Lower lobe of right lung (tissue), 2 donors: ENCODE measurements at regions not wholly inside any gene's neighbourhood (a gene's known extent, or its start where the extent isn't known, plus 50 kb on each side); places are given as distances from the start of the nearest gene placed in this dataset.

ENCODE experiments used
- ATAC-seq, 2 donors: fragments of 200-7000 bp; cut with Tn5 transposase; one replicate each; pipeline ENCODE4 v1.9.1; 2020 to 2022; ENCODE audit warnings: mild to moderate bottlenecking in 2 of 2, moderate library complexity in 2 of 2
- DNase-seq: peaks from one replicate; pipeline ENCODE4 v3.0.0-alpha.2; 2020
- H3K27ac ChIP-seq: fragments of 200-600 bp; one replicate; pipeline ENCODE4 v1.8.0; 2022
- H3K27me3 ChIP-seq: fragments of 200-600 bp; one replicate; pipeline ENCODE4 v1.8.0; 2022; ENCODE audit warnings: low read depth
- H3K36me3 ChIP-seq: fragments of 200-600 bp; one replicate; pipeline ENCODE4 v1.8.0; 2022; ENCODE audit warnings: mild to moderate bottlenecking
- H3K4me1 ChIP-seq: fragments of 200-600 bp; one replicate; pipeline ENCODE4 v1.8.0; 2022
- H3K4me3 ChIP-seq: fragments of 200-600 bp; one replicate; pipeline ENCODE4 v1.8.0; 2022; ENCODE audit warnings: mild to moderate bottlenecking
- H3K9me3 ChIP-seq: fragments of 200-600 bp; one replicate; pipeline ENCODE4 v1.8.0; 2022
- CTCF ChIP-seq: fragments of 200-600 bp; IDR thresholded peaks from one replicate; pipeline ENCODE4 v1.8.0; 2022; ENCODE audit warnings: antibody characterized with exemption, mild to moderate bottlenecking
- intact Hi-C: fragments of 100-400 bp; cut with DNase I; formaldehyde crosslinking; loops from one replicate; pipeline ENCODE4 v1.11.0; 2022
- donor health status: DM: no; HTN: yes; CAD: no; lungs with severe emphysema.

- Histone ChIP-seq H3K27ac (no peak overlapping the region), H3K27me3 (no peaks in the 10 kb centered on the region), H3K4me1 (no peaks in the 10 kb centered on the region), H3K9me3 (no peaks in the 10 kb centered on the region), H3K4me3 (no peak overlapping the region), H3K36me3 (no peaks in the 10 kb centered on the region)
- no peak for TF ChIP-seq CTCF
- ATAC-seq (no peak), DNase-seq (no peak)
- intact Hi-C loops: no loop called here
Measured at GRCh38 chr1:55824251-55824640, 609.1 kb upstream of the USP24 start.

GRCh38 chr1:55823541-55824250, 608.5 kb upstream of the USP24 start:
- Histone ChIP-seq H3K9me3 (no peaks in the 10 kb centered on the region), H3K4me3 (no peak overlapping the region), H3K27ac (no peak overlapping the region), H3K36me3 (no peaks in the 10 kb centered on the region), H3K4me1 (no peaks in the 10 kb centered on the region), H3K27me3 (no peaks in the 10 kb centered on the region)
- intact Hi-C loops: no loop called here
- ATAC-seq (no peak), DNase-seq (no peak)
- no peak for TF ChIP-seq CTCF

DNA sequence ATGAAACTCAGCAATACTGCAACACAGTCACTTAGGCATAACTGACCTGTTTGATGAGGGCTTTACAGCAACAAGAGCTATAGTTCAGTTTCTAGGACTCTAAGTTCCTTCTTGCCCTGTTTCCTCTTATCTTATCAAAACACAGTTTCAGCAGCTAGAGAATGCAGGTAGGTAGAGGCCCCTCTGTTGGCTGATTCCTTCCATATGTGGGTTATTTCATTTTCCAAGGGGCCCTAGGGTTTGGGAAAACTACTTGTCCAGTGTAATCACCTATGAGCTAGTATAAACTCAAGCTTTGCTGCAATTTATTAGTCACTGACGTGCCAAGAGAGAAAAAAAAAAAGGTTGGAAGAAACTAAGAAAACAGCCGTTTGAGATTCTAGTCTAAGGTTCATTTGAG, 607.7 kb upstream of the USP24 start:
- ATAC-seq: no peak
- intact Hi-C loops: no loop called here

GRCh38 chr1:55821234-55821633, 606.1 kb upstream of the USP24 start:
- intact Hi-C loops: no loop called here
- no peak for ATAC-seq
- Histone ChIP-seq H3K4me3 (no peak overlapping the region), H3K27me3 (no peaks in the 10 kb centered on the region), H3K4me1 (peaks cover 6% of the 10 kb centered on the region), H3K9me3 (no peaks in the 10 kb centered on the region), H3K36me3 (no peaks in the 10 kb centered on the region), H3K27ac (no peak overlapping the region)
- no peak for TF ChIP-seq CTCF
- DNase-seq: no peak

More for the DNA sequence above, 607.7 kb upstream of the USP24 start:
- H3K36me3 ChIP-seq: no peaks in the 10 kb centered on the region
- no peaks in the 10 kb centered on the region for H3K27me3 ChIP-seq
- H3K4me3 ChIP-seq: no peak overlapping the region
- no peaks in the 10 kb centered on the region for H3K4me1 ChIP-seq
- no peak for DNase-seq
- H3K27ac ChIP-seq: no peak overlapping the region
- H3K9me3 ChIP-seq: no peaks in the 10 kb centered on the region
- no peak for TF ChIP-seq CTCF

DNA sequence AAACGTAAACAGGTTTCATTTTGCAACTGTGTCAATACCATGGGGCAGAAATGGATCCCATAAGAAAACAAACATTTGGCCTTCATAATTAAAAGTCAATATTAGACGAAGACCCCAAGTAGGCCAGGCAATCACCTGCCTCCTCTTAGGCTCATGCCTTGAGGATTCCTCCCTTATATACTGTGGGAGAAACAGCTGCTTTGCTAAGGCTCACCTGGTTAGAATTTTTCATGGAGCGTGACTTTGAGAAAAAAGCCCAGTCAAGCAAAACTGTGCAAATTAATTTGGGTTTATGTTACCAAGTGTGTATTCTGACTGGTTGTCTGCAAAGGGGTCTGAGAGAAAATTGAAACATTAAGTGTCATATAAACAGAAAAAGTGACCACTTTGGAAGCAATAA, 605.3 kb upstream of the USP24 start:
- H3K36me3 ChIP-seq: no peaks in the 10 kb centered on the region
- ATAC-seq: no peak
- no peak for TF ChIP-seq CTCF
- no peak overlapping the region for H3K4me3 ChIP-seq
- H3K9me3 ChIP-seq: no peaks in the 10 kb centered on the region
- no peak for DNase-seq
- H3K27me3 ChIP-seq: no peaks in the 10 kb centered on the region
- intact Hi-C loops: no loop called here
- H3K4me1 ChIP-seq: peaks cover 10% of the 10 kb centered on the region
- H3K27ac ChIP-seq: no peak overlapping the region
